CD4-positive, alpha-beta T cell treated with Interferon alpha-2 for 1 hour (primary cell): ENCODE measurements at regions not wholly inside any gene's neighbourhood (a gene's known extent, or its start where the extent isn't known, plus 50 kb on each side); places are given as distances from the start of the nearest gene placed in this dataset.
A peak's percentile ranks its signal among the peaks of the same experiment; 100 is the strongest.

Experiments
- DNase-seq, 2 donors: peaks; one replicate each; pipeline ENCODE4 v3.0.0-alpha.2; 2020 to 2022

DNA sequence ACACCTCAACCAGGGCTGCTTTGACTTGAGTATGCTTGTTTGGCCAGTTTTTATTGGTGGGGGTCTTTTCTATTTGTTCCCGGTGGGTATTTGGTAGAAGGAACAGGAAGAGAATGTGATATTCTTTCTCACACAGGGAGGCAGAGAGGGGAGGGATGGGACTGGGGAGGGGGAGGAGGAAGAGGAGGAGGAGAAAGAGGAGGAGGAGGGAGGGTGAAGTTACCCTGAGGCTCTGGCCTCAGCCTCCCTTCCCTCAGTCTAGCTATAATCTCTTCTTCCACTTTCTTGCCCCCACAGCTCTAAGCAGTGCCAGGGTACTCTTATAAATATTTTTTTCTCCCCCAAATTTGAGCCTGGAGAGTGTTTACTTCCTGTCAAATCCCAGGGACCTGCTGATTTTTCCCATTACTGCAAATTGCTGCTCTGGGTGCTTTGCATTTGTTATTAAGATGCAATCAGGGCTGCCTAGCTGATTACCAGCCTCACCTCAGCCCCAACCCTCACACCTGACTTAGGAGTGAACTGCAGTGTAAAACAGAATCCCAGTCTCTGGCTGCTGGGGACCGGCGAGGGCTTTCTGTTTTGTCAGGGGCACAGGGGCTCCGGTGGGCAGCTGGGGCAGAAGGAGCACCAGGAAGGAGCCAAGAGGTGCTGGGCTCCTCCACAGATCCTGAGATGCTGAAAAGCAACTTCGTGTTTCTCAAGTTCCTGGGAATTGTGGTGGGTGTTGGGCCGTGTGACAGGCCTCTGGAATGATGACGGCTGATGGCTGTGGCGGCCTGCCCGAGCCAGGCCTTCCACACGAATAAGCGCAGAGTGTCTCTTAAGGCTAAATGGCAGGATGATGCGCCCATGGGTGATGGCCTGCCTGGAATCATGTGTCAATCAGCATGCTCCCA is 141.4 kb downstream of the CD83 start:
- DNase-seq: no peak

DNA sequence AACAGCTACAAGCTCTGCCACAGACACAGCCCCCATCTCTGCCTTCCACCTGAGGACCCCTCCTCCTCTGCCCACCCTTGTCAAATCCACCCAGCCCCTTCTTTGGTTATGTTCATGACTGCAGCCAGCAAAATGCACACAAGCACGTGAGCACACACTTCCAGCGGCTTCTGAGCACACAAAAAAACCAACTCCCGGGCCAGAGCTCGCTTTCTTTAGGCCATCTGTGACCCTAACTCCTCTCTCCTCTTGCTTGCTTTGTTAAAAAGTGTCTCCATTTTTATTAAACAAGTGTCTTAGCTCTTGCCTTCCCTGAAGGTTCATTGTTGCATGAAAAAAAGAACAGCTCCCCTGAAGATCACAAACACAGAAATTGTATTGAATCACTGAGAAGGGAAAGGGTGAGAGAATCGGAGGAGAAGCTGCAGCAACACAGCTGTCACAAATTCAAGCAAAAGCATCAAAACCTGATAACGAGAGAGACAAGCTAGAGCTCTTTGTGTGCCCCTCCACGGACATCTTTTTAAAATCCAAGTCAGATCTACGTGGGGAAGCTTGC is 142.1 kb downstream of the CD83 start:
- no peak for DNase-seq

DNA sequence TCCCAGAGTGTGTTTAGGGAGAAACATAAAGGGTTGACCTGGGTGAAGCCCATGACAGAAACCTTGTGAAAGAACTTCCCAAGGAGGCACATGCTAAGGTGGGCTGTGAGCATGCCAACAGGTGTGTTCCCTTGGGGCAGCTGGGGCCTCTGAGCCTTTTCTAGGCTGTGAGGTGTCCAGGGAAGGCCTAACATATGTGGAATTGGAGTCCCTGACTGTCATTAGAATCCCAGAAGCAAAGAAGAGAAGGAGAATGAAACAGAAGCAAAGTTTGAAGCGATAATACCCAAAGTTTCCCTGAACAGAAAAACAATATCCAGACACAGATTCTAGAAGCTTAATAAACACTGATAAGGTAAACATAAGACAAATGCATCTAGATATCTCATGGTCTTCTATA is 143.3 kb downstream of the CD83 start:
- no peak for DNase-seq

DNA sequence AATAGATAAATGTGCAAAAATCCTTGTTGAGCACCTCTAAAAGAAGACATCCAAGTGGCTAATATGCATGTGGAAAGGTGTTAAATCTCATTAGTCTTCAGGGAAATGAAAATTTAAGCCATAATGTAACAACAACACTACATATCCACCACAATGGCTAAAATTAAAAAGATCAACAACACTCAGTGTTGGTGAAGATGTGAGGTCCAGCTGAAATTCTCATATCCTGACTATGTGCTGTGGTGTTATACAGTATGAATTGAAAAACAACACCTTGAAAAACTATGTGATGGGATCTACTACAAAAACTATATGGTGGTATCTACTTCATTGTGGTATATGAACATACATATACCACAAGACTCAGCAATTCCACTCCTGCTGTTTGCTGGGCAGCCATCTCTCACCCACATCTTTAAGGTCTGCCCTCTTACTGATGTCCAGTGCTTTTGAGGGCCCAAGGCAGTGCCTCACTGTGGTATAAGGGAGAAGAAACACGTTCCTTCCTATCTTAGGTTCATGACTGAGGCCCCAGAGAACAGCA is 146.4 kb downstream of the CD83 start:
- DNase-seq: no peak

DNA sequence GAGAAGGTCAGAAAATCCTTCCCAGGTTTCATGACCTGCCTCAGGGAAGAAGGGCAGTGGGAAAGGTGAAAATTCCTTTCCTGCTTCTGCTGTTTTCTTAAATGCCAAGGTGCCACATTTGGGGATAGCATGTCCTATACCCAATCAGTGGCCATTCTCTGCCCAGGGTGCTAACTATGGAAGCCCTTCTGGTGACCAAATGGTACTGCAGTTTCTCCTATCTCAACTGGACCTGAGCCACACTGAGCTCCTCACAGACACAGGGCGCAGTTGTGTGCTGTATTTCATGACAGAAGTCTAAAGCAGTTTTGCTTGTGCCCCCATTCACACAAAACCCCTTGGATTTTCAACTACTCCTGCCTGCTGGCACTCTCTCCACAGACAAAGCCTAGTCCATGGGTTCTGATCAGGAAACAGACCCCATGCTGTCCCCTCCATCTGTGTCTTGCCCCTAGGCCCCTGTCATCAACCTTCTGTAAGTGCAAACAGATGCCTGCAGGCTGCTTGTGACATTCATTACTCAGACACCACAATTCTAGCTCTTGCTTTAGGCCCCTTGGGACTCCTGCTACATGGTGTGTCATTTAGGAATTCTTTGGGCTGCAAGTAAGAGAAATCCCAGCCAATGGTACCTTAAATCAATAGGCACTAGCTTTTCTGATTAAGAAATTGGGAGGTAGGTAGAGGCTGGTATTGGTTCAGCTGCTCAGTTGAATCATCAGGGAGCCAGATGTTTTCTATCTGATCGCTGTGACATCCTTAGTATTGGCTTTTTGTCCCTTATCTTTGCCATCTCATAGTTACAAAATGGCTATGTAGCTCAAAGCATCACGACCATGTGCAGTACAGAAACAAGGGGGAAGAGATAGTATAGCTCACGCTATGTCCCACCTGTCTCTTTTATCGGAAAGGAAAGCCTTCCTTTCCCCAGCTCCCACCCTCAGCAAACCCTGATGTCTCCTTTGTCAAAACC is 147.8 kb downstream of the CD83 start:
- no peak for DNase-seq

DNA sequence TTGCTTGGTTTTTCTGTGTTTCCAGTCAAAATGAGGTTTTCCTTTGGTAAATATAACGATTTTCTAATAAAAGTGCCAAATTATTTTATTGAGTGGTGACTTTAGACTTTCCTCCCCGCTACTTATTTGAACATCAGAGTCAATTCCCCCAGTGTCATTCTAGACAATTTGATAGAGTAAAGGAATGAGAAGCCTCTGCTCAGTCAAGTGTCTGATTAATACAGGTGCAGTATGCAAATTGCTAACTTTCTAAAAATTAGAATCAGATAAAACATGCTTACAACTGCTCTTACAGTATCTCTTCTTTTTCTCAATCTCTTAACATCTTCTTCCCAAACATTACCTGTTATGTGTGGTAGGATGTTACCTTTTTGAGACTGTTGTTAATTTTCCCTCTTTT is 148.7 kb downstream of the CD83 start:
- no peak for DNase-seq

DNA sequence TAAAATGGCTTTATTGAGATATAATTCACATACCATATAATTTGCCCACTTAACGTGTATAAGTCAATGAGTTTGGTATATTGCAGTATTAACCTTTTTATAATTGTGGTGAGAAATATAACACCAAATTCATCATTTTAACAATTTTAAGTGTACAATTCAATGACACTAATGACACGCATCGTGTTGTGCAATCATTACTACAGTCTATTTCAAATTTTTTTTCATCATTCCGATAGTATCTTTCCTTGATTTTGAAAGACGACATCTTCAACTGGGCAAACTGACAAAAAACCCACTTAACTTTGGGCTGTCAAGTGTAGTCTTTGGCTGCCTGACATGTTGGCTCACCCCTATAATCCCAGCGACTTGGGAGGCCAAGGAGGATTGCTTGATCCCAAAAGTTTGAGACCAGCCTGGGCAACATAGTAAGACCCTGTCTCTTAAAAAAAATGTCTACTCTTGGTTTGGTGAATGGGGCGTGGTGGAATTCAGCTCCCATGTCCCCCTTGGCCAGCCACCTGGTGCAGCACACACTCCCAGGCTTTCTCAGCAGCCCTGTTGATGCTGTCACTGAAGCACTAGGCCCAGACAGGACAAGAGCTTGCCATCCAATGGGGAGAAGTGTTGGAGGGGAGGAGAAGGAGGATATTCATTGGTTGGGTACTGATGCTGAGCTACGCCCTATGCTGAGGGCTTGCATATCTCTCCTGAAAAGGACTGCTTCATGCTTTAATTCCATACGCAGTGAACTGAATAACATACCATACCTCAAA is 150.5 kb downstream of the CD83 start:
- DNase-seq: no peak

DNA sequence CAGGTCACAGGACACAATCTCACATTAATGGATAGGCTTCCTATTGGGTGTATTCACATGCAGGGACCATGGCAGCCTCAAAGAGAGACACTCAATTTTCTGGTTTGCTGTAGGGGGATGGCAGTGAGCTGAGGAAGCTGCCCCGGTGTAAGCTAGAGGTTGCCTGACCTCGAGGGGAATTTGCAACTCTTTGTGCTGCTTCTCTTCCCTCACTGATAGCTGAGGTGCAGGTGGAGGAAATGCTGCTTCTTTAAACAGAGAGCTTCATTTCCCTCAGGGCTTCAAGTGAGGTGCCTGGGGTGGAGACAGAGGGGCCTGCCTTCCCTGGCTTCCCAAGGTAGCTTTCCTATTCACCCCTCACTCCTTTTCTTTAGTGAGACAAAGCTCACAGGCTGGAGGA is 151.9 kb downstream of the CD83 start:
- no peak for DNase-seq

- no peak for DNase-seq
Measured at GRCh38 chr6:14270142-14270893, 152.7 kb downstream of the CD83 start.

DNA sequence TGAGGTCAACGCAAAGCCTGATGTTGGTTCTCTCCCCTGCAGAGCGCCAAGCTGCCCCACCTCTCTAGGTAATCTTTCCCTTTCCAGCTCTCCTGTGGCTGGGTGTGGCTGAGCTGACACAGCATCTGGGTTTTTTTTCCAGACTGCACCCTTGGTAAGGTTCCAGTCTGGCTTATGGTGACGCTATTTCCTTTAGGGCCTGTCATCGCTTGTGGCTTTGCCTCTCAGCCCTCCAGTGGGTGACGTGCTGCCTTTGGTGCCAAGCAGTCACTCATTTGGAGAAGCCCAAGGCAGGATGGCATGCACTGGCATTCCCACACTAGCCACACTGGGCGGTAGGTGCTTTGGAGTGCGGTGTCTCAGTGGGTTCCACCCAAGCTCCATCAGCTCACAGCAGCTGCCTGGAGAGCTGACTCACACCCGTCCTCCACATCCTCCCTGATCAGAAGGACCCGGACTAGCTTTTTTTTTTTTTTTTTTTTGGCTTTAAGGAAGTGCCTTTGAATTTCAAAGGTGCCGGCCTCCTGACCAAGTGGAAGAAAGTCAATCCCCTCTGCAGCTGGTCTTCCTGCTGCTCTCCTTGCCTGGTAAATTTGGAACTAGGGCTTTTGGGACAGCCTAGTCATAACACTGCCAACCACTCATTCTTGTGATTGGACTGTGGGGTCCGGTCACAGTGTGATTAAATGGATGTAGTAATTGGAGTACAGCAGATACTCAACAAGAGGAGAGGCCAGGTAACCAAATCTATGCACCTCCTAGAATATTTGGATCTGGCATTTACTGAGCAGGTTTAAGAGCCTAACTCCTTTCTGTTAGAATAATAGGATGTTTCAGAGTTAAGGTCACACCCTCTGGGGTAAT is 153.6 kb downstream of the CD83 start:
- peak; percentile 14 to 39 for DNase-seq

GRCh38 chr6:14271789-14272736 is 154.5 kb downstream of the CD83 start:
- DNase-seq: no peak

DNA sequence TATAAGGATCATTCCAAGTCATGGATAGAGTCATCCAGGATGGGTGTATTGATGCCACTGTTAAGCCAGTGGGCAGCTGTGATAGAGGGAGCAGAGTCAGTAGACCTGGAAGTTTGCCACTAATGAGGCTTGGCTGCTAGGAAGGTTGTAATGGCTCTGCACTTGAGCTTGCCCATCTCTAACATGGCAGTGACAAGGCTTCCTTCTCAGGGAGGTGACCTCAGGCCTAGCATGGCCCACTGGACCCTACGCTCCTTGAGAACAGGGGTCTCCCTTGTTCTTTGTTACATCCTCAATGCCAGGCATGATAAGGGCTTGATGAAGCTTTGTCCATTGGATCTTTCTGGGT is 155.1 kb downstream of the CD83 start:
- no peak for DNase-seq

GRCh38 chr6:14273191-14273590 is 155.6 kb downstream of the CD83 start:
- no peak for DNase-seq

GRCh38 chr6:14274016-14274415 is 156.4 kb downstream of the CD83 start:
- DNase-seq: no peak

DNA sequence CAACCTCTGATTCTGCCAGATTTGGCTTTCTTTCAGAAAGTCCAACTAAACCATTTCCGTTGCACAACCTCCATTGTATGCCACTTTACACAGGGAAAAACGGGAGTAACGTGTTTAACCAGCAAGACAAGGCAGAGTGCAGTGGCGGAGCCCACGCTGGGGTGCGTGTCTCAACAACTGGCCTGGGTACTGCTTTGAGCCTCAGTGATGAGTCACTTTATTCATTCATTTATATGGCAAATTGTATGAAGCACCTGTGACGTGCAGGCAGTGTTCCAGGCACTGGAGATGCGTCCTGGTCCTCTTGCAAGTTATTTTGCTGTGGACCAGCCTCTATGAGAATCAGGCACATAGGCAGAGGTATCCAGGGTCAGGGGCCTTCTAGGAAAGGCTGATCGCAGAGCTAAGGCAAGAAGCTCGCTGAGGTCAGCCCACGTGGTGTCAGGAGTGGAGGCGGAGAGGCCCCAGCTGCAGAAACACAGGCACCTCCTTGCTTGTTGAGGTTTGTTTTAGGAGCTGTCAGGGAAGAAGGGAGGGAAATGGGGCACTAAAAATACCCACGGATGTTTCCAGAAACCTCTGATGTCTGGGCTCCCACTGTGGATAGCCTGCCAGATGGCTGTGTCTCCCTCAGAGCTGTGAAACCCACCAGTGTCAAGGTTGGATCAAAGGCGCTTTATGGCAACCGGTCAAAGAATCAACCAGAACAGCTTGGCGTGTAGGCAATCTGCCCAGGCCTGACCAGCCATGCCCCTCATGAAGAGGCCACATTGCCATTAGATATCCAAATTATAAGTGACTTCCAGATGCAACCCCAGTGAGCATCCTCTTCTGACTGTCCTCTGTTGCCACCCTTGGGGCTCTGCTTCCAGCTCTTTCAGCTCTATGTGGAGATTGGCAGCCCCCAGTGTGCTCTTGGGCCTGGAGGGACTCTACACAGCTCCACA is 157.2 kb downstream of the CD83 start:
- no peak for DNase-seq

DNA sequence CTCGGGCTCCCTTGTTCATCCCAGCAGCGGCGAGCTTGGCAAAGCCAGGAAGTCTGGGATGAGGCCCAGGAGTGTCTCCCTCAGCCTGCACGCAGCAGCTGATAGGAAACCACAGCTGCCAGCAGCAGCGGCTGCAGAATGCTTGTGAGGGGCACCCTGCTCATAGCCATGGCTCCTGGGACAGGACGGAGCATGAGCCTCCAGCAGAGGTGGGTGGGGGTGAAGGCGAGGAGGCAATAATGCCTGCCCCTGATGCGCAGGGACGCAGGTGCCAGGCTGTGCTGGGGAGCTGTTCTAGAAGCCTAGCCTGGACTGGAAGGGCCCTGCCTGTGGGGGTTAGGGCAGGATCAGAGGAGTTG is 157.9 kb downstream of the CD83 start:
- DNase-seq: no peak

GRCh38 chr6:14276071-14276470 is 158.5 kb downstream of the CD83 start:
- no peak for DNase-seq

DNA sequence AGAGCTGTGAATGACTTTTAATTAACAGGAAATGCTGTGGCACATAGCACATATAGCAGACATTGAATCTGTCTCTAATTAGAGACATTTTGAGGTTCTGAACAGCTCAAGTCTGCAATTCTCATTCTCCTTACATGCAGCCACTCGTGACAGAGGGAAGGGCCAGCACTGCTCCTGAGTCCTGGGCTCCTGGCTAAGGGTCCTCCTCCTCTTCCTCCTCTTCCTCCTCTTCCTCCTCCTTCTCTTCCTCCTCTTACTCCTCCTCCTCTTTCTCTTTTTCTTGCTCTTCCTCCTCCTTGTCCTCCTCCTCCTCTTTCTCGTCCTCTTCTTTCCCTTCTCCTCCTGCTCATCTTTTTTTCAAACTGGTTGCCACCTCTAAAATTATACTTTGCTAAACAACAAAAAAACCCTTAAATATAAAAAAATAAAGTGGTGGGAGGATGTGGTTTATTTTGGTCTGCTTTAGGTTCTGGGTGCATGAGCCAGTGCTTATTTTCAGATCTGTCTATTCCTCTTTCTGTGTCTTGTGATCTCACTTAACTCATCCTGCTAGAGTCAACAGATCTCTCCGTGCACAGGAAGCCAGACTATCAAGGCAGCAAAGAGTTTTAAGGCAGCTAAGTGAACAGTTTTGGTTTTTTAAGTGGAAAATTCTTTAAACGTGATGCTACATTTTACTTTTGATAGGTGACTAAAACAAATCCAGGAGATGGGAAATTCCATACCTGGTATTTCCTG is 159.3 kb downstream of the CD83 start:
- DNase-seq: peak; percentile 32 to 58
